ENCODE measurements at regions not wholly inside any gene's neighbourhood (a gene's known extent, or its start where the extent isn't known, plus 50 kb on each side); places are given as distances from the start of the nearest gene placed in this dataset.

DNA sequence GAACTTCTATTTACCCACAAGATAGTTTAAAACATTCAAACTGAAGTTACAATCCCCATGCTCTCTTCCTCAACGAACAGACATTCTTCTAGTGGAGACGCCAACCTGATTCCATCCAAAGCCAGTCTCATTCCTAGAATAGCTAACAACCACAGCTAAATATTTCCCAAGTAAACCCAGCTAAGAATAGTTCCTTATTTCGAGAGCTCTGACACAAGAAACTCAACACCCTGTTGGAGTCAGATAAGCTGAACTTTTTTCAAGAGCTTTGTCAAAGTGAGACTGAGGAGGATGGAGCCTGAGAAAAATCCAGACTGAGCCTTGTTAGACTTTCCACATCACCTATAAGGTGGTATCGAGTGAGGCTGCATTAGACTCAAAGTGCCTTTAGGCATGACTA lies 56.7 kb upstream of the RPS23 start:
- peak; percentile 88 for DNase-seq (ENCODE audit: low read depth)

- no peak for DNase-seq (ENCODE audit: low read depth)
These were observed 56.0 kb upstream of the RPS23 start for GRCh38 chr5:82334085-82334692.

DNA sequence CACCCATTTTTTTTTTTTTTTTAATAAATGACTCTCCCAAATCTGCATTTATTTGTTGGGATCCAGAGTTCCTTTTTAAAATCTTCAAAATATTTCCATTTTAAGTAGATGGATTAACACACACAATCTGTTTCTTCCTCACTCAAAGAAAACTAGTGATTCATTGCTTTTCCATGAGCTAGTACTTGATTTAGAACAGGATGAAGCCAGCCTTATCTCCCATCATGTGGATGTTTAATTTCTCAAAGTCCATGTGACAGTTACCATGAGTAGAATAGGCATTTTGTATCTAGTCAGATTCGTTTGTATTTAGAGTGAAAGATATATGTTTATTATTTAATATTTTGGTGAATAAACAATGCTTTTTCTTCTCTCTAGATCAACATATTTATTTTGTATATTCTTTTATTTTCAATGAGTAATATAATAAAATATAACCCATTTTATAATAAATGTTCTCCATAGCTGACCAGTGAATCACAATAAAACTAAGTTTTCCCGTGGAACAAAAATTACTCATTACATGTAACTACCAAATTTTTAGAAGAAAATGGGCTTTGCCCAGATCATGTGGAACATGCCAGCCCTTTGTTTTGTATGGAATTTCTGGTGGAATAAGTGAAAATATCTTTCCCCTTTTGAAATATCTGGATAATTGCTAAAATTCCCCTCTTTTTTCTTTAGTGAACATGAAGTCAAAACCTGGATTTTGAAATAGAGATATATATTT lies 54.9 kb upstream of the RPS23 start:
- DNase-seq (ENCODE audit: low read depth): no peak

DNA sequence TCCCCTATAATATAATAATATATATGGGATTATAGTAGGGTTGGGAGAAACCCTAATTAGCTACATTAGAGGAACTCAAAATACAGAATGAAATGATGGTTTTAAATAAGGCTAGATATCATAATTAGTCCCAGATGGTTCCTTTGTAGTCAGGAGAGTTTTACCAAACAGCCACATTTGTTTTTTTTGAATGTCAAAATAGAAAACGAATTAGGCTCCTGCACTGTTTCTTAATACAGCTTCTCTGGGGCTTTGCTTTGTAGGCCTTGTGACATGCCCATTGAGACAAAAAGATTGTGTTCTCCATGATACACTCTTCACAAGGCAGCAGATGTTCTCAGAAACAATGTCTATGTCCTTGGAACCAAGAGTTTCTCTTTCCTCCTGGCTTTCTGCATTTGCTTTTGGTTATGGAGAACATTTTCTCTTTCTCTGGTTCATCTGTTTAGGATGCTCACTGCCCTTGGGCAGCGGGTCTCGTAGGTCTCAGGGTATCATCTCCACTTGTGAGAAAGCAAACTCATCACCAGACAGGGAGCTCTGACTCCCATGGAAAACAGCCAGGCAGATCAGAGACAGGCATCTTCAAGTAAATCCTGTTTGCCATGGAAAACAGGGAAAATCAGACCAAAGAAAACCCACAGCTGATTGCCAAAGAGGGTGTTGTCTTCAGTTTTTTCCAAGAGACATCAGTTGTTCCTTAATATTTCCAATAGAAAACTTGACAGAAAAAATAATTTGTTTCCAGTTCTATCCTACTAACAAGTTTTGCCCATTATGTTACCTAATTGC lies 54.1 kb upstream of the RPS23 start:
- peak; percentile 77 for DNase-seq (ENCODE audit: low read depth)

- no peak for DNase-seq (ENCODE audit: low read depth)
These were observed 53.4 kb upstream of the RPS23 start for GRCh38 chr5:82331557-82331956.

DNA sequence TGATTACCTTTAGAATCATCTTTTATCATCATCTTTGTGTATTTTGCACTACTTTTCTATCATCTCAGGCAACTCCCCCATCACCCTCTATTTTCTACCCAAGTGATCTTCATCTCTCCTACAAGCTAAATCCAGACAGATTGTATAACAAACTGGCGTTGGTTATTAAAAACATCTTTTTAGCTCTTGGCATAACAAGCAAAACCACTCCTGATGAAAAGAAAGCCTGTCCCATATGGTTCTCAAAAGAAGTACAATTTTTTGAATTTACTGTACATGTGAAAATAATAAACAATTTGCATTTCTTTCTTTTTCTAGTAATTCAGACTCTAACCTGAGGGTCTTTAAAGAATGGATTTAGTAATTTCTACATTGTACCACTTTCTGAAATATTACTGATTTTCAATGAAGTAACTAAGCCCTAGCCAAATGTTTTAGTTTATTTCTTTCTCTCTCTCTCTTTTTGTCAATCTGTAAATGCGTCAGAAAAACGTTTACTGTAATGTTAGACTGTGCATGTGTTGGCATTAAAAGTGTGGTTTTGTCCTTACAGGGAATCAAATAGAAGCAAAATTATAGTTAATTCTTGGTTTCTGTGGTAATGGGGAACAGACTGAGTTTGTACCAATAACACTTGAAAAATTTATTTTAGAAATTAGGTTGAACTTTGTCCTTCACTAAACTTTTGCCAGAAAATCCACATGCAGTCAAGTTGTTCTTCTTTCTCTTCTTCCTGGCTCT lies 52.5 kb upstream of the RPS23 start:
- peak; percentile 77 for DNase-seq (ENCODE audit: low read depth)

GRCh38 chr5:82329393-82329792 lies 51.2 kb upstream of the RPS23 start:
- DNase-seq (ENCODE audit: low read depth): no peak

Measured in fibroblast of gingiva (primary cell).